ENCODE measurements at regions not wholly inside any gene's neighbourhood (a gene's known extent, or its start where the extent isn't known, plus 50 kb on each side); places are given as distances from the start of the nearest gene placed in this dataset.

DNA sequence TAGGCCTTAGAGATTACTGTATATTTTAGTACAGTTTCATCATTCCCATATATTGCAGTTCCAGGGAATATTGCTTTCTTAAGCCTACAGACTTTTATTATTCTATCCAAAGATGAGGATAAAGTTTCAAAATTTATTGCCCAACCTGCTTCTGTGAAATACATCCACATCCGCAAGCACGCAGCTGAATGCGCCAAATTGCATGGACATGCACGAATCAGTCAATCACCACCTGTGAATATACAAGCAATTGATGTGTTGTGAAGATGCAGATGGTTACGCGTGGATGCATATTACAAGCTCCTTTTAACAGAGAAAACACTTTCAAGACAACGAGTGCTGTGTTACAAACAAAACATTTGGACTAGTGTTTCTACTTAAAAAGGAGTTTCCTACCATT, 577.8 kb upstream of the PLXNA2 start:
- WGBS (ENCODE audit: insufficient coverage, insufficient read length), result no CpG with 5 or more reads among the region's 7 CpGs
- H3K36me3 ChIP-seq (ENCODE audit: control insufficient read depth, insufficient read depth, low read length), result no peaks in the 10 kb centered on the region
- no peaks in the 10 kb centered on the region for H3K27me3 ChIP-seq (ENCODE audit: control insufficient read depth, insufficient read depth, low read length)
- H3K27ac ChIP-seq (ENCODE audit: low read length), result no peak overlapping the region
- no peaks in the 10 kb centered on the region for H3K9me3 ChIP-seq (ENCODE audit: control insufficient read depth, insufficient read depth, low read length)
- no peak for DNase-seq (ENCODE audit: low read depth, low spot score)
- no peak overlapping the region for H3K4me3 ChIP-seq (ENCODE audit: low read length)
- H3K4me1 ChIP-seq (ENCODE audit: control insufficient read depth, insufficient read depth, low read length), result no peaks in the 10 kb centered on the region

DNA sequence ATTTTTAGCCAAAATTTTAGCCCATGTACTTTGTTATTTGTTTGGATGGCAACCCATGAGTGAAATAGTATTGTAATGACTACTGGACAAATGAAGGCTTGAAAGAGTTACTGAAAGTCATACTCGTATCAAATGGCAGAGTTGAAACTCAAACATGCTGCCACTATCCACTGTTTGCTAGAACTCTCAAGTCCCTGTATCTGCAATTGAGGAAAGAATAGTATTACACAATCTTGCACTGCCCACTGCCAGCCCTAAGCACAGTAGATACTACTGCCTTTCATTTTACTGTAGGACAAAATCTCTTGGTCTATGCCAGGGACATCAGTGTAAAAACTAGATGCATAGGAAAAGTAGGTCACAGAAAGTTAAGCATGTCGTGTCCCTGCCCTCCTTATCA, 581.1 kb upstream of the PLXNA2 start:
- Histone ChIP-seq H3K27me3 (ENCODE audit: control insufficient read depth, insufficient read depth, low read length) (no peaks in the 10 kb centered on the region), H3K36me3 (ENCODE audit: control insufficient read depth, insufficient read depth, low read length) (no peaks in the 10 kb centered on the region)
- WGBS (ENCODE audit: insufficient coverage, insufficient read length), result no CpG with 5 or more reads among the region's 2 CpGs

DNA sequence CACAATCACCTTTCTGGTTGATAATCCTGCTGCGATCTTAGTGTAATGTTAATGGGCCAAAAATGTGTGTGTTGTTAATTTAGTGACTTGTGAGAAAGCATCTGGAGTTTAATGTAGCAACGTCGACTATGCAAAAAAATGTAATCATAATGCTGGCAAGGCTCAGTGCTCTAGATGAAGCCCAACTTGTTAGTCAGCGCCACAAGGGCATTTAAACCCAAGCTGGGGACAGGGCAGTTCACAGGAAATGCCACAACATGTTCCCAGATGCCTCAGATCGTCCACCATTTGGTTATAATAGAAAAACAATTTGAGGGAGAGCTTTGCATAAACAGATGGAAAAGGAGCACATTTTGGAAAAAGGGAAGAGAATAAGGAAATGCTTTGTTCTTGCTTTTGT, 585.4 kb upstream of the PLXNA2 start:
- H3K27ac ChIP-seq (ENCODE audit: low read length), result no peak overlapping the region
- no peaks in the 10 kb centered on the region for H3K27me3 ChIP-seq (ENCODE audit: control insufficient read depth, insufficient read depth, low read length)
- no CpG with 5 or more reads among the region's 5 CpGs for WGBS (ENCODE audit: insufficient coverage, insufficient read length)
- H3K9me3 ChIP-seq (ENCODE audit: control insufficient read depth, insufficient read depth, low read length), result no peaks in the 10 kb centered on the region
- H3K4me1 ChIP-seq (ENCODE audit: control insufficient read depth, insufficient read depth, low read length), result no peaks in the 10 kb centered on the region; the same call in 1 of the 2 replicates
- no peak overlapping the region for H3K4me3 ChIP-seq (ENCODE audit: low read length)
- DNase-seq (ENCODE audit: low read depth, low spot score), result no peak
- no peaks in the 10 kb centered on the region for H3K36me3 ChIP-seq (ENCODE audit: control insufficient read depth, insufficient read depth, low read length)

More for the DNA sequence above, 581.1 kb upstream of the PLXNA2 start:
- Histone ChIP-seq H3K27ac (ENCODE audit: low read length) (no peak overlapping the region), H3K4me1 (ENCODE audit: control insufficient read depth, insufficient read depth, low read length) (no peaks in the 10 kb centered on the region), H3K9me3 (ENCODE audit: control insufficient read depth, insufficient read depth, low read length) (no peaks in the 10 kb centered on the region), H3K4me3 (ENCODE audit: low read length) (no peak overlapping the region)
- DNase-seq (ENCODE audit: low read depth, low spot score), result no peak

DNA sequence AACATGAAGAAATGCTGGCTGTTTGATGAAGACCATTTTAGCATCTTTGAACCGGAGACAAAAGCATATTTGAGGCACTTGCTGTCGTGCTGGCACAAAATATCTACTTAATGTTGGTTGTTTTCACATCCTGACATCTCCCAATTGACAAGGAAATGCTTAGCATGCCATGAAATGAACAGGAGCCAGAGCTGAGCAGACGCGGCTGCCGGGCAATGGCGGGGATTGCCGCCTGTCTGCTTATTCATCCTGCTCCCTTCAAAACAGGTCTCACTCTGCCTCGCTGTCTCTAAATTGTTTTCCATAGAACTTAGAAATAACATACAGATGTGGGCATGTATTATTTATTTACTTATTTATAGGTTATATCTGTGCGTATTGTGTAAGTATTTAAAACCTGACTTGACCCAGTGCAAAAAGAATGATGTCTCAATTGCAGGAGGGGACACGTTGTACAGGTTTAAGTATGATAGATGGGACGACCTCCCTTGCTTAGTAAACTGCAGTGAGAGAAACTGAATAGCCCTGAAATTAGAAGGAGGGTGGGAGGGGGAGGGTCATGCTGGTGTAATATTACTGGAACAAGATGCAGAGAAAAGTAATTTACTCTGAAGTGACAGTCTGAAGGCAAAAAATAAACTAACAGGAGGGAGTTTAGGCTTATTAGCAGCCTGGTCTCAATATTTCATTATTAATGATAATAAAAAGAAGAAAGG, 590.4 kb upstream of the PLXNA2 start:
- H3K9me3 ChIP-seq (ENCODE audit: control insufficient read depth, insufficient read depth, low read length), result no peaks in the 10 kb centered on the region
- no peak for DNase-seq (ENCODE audit: low read depth, low spot score)
- no peak overlapping the region for H3K27ac ChIP-seq (ENCODE audit: low read length)
- no CpG with 5 or more reads among the region's 11 CpGs for WGBS (ENCODE audit: insufficient coverage, insufficient read length)
- no peak overlapping the region for H3K4me3 ChIP-seq (ENCODE audit: low read length)
- peaks cover 2% of the 10 kb centered on the region; the same call in 1 of the 2 replicates for H3K4me1 ChIP-seq (ENCODE audit: control insufficient read depth, insufficient read depth, low read length)
- H3K36me3 ChIP-seq (ENCODE audit: control insufficient read depth, insufficient read depth, low read length), result no peaks in the 10 kb centered on the region
- no peaks in the 10 kb centered on the region for H3K27me3 ChIP-seq (ENCODE audit: control insufficient read depth, insufficient read depth, low read length)

DNA sequence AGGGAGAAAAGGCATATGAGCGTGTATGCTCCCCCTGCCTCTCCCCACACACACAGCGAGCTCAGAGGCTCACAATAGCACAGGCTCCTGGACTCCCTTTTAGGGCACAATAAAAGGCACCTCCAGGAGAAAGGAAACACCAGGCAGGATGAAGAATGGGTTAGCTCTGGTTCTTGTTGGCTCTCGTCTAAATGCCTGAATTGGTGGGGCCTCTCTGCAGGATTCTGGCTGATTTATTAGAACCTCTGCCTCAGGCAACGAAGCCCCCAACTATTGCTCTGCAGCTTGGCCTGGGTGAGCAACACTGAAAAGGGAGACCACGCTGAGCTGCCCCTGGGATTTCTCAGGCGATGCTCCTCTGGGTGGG, 590.9 kb upstream of the PLXNA2 start:
- Histone ChIP-seq H3K36me3 (ENCODE audit: control insufficient read depth, insufficient read depth, low read length) (no peaks in the 10 kb centered on the region), H3K27me3 (ENCODE audit: control insufficient read depth, insufficient read depth, low read length) (no peaks in the 10 kb centered on the region), H3K9me3 (ENCODE audit: control insufficient read depth, insufficient read depth, low read length) (no peaks in the 10 kb centered on the region), H3K4me3 (ENCODE audit: low read length) (no peak overlapping the region), H3K27ac (ENCODE audit: low read length) (no peak overlapping the region), H3K4me1 (ENCODE audit: control insufficient read depth, insufficient read depth, low read length) (peaks cover 2% of the 10 kb centered on the region; the same call in 1 of the 2 replicates)
- no CpG with 5 or more reads among the region's 6 CpGs for WGBS (ENCODE audit: insufficient coverage, insufficient read length)
- no peak for DNase-seq (ENCODE audit: low read depth, low spot score)

DNA sequence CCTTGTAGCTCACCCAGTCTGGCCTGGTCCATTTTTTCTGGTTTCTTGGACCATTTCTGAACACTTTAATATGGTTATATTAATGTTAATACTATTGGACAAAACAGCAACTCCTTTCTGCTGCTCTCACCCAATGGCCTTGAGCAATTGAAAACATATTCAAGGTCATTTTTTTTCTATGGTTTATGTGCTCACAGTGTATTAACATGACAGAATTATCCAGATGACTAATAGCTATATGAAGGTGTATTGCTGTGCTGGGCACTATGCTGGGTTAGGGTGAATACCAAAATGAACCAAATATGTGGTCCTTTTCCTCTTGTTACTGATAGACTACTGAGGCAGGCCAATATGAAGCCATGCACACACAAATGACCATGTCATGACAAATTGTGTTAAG, 591.6 kb upstream of the PLXNA2 start:
- no peak for DNase-seq (ENCODE audit: low read depth, low spot score)
- no peaks in the 10 kb centered on the region for H3K27me3 ChIP-seq (ENCODE audit: control insufficient read depth, insufficient read depth, low read length)
- no peaks in the 10 kb centered on the region for H3K9me3 ChIP-seq (ENCODE audit: control insufficient read depth, insufficient read depth, low read length)
- no peak overlapping the region for H3K4me3 ChIP-seq (ENCODE audit: low read length)
- H3K27ac ChIP-seq (ENCODE audit: low read length), result no peak overlapping the region
- no peaks in the 10 kb centered on the region for H3K36me3 ChIP-seq (ENCODE audit: control insufficient read depth, insufficient read depth, low read length)
- H3K4me1 ChIP-seq (ENCODE audit: control insufficient read depth, insufficient read depth, low read length), result peaks cover 2% of the 10 kb centered on the region; the same call in 1 of the 2 replicates

DNA sequence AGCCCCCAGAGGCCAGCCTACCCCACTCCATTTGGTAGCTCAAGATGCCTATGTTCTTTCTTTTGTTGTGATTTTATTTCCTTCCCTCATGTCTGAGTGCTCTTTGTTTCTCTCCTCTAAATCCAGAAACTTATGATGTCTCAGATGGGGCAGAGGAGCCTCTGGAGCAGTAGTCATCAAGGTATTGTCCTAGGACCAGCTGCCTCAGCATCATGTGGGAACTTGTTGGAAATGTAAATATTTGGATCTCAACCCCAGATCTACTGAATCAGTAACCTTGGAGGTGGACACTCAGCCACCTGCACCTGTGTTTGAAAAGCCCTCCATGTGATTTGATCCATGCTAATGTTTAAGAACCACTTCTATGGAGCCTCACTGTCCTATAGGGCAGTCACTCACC, 593.1 kb upstream of the PLXNA2 start:
- DNase-seq (ENCODE audit: low read depth, low spot score), result no peak

DNA sequence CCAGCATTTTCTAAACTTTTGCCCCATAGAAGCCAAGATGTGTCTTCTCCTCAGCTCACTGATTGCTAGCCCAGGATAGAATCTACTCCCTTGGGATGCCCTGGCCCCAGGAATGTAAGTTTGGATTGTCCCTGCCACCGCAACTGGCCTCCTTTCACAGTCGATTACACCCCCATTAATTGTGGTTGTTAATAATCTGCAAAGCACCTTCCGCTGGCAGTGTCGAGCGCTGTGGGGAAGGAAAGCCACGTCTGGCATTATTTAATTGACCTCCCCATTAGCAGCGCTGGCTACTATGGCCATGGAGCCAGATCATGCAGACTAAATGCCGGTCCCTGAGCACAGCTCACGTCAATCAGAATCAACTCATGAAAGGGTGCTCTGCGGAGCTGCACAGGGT, 597.3 kb upstream of the PLXNA2 start:
- WGBS (ENCODE audit: insufficient coverage, insufficient read length), result no CpG with 5 or more reads among the region's 10 CpGs
- Histone ChIP-seq H3K27ac (ENCODE audit: low read length) (no peak overlapping the region), H3K4me1 (ENCODE audit: control insufficient read depth, insufficient read depth, low read length) (no peaks in the 10 kb centered on the region)

More for the DNA sequence above, 593.1 kb upstream of the PLXNA2 start:
- no peaks in the 10 kb centered on the region for H3K9me3 ChIP-seq (ENCODE audit: control insufficient read depth, insufficient read depth, low read length)
- H3K4me1 ChIP-seq (ENCODE audit: control insufficient read depth, insufficient read depth, low read length), result peaks cover 2% of the 10 kb centered on the region; the same call in 1 of the 2 replicates
- H3K36me3 ChIP-seq (ENCODE audit: control insufficient read depth, insufficient read depth, low read length), result no peaks in the 10 kb centered on the region
- H3K4me3 ChIP-seq (ENCODE audit: low read length), result no peak overlapping the region
- no peaks in the 10 kb centered on the region for H3K27me3 ChIP-seq (ENCODE audit: control insufficient read depth, insufficient read depth, low read length)
- no peak overlapping the region for H3K27ac ChIP-seq (ENCODE audit: low read length)

DNA sequence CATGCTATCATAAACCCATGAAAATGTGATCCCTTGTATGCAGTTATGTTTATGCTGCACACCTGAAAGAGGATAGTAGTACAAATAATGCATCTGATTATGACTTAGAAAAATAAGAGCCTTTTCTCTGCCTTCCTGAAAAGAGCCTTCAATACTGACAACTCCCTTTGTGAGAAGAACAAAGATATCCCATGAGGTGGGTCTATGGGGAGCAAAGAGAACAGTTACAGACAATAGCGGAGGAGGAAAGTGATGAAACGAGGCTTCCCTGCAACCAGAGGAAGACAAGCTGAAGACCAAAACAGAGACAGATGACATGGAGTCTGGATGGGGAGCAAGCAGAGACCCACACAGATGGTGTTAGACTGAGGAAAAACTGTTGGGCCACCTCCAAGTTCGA, 598.3 kb upstream of the PLXNA2 start:
- no peak for DNase-seq (ENCODE audit: low read depth, low spot score)
- H3K4me1 ChIP-seq (ENCODE audit: control insufficient read depth, insufficient read depth, low read length), result no peaks in the 10 kb centered on the region
- no peak overlapping the region for H3K4me3 ChIP-seq (ENCODE audit: low read length)
- H3K27ac ChIP-seq (ENCODE audit: low read length), result no peak overlapping the region
- H3K36me3 ChIP-seq (ENCODE audit: control insufficient read depth, insufficient read depth, low read length), result no peaks in the 10 kb centered on the region
- no peaks in the 10 kb centered on the region for H3K9me3 ChIP-seq (ENCODE audit: control insufficient read depth, insufficient read depth, low read length)
- H3K27me3 ChIP-seq (ENCODE audit: control insufficient read depth, insufficient read depth, low read length), result no peaks in the 10 kb centered on the region
- WGBS (ENCODE audit: insufficient coverage, insufficient read length), result no CpG with 5 or more reads among the region's 3 CpGs

More for the DNA sequence above, 597.3 kb upstream of the PLXNA2 start:
- H3K4me3 ChIP-seq (ENCODE audit: low read length), result no peak overlapping the region
- H3K27me3 ChIP-seq (ENCODE audit: control insufficient read depth, insufficient read depth, low read length), result no peaks in the 10 kb centered on the region
- H3K9me3 ChIP-seq (ENCODE audit: control insufficient read depth, insufficient read depth, low read length), result no peaks in the 10 kb centered on the region
- no peaks in the 10 kb centered on the region for H3K36me3 ChIP-seq (ENCODE audit: control insufficient read depth, insufficient read depth, low read length)
- DNase-seq (ENCODE audit: low read depth, low spot score), result no peak

DNA sequence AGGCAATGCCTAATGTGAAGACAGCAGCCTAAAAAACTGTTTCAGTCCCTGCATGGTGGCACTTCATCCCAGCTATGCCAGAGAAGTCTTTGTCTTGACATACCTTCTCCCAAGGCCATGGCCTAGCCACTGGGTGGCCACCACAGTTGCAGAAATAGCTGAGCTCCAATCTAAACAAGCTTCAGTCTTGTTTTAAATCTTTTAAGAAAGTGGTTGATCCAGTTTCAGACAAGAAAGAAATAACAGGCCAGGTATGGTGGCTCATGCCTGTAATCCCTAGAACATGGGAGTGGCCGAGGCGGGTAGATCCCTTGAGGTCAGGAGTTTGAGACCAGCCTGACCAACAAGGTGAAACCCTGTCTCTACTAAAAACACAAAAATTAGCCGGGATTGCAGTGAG, 600.0 kb upstream of the PLXNA2 start:
- Histone ChIP-seq H3K27ac (ENCODE audit: low read length) (no peak overlapping the region), H3K4me3 (ENCODE audit: low read length) (no peak overlapping the region), H3K9me3 (ENCODE audit: control insufficient read depth, insufficient read depth, low read length) (no peaks in the 10 kb centered on the region), H3K36me3 (ENCODE audit: control insufficient read depth, insufficient read depth, low read length) (no peaks in the 10 kb centered on the region), H3K4me1 (ENCODE audit: control insufficient read depth, insufficient read depth, low read length) (no peaks in the 10 kb centered on the region), H3K27me3 (ENCODE audit: control insufficient read depth, insufficient read depth, low read length) (no peaks in the 10 kb centered on the region)
- no peak for DNase-seq (ENCODE audit: low read depth, low spot score)
- WGBS (ENCODE audit: insufficient coverage, insufficient read length), result no CpG with 5 or more reads among the region's 3 CpGs

DNA sequence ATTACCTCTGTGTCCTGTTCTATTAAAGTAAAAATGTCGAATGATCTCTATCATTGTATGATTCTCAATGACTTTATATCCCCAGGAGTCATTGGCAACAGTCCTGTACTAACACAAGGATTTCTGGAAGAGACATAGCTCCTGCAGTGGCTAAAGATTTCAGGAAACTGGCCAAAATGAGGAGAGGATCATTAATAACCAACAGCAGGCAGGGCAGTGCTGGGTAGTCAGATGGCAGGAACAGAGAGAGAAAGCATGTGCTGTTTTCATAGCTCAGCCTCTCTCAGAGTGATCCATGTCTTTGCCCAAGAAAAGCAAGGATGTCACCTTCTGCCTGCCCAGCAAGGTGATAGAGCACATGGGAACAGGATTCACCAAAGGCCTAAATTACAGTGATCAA, 604.7 kb upstream of the PLXNA2 start:
- Histone ChIP-seq H3K27me3 (ENCODE audit: control insufficient read depth, insufficient read depth, low read length) (no peaks in the 10 kb centered on the region), H3K4me1 (ENCODE audit: control insufficient read depth, insufficient read depth, low read length) (no peaks in the 10 kb centered on the region), H3K9me3 (ENCODE audit: control insufficient read depth, insufficient read depth, low read length) (no peaks in the 10 kb centered on the region), H3K27ac (ENCODE audit: low read length) (no peak overlapping the region), H3K4me3 (ENCODE audit: low read length) (no peak overlapping the region), H3K36me3 (ENCODE audit: control insufficient read depth, insufficient read depth, low read length) (no peaks in the 10 kb centered on the region)
- no peak for DNase-seq (ENCODE audit: low read depth, low spot score)
- no CpG with 5 or more reads among the region's 1 CpG for WGBS (ENCODE audit: insufficient coverage, insufficient read length)
